LNCaP clone FGC (cell line): ENCODE measurements at regions not wholly inside any gene's neighbourhood (a gene's known extent, or its start where the extent isn't known, plus 50 kb on each side); places are given as distances from the start of the nearest gene placed in this dataset.

Experiments
- DNase-seq: peaks from one replicate; pipeline ENCODE4 v3.0.0-alpha.2; 2011; ENCODE audit warnings: low read depth
- H3K4me3 ChIP-seq: 2 replicates; pipeline ENCODE4 v1.5.1; 2011; ENCODE audit warnings: mild to moderate bottlenecking, low read depth, low read length, control low read depth
- CTCF ChIP-seq: IDR thresholded peaks from 2 replicates; pipeline ENCODE4 v1.5.1; 2012; ENCODE audit warnings: mild to moderate bottlenecking; ENCODE audit not compliant: control insufficient read depth, insufficient read depth; ENCODE audit errors: extremely low read depth

DNA sequence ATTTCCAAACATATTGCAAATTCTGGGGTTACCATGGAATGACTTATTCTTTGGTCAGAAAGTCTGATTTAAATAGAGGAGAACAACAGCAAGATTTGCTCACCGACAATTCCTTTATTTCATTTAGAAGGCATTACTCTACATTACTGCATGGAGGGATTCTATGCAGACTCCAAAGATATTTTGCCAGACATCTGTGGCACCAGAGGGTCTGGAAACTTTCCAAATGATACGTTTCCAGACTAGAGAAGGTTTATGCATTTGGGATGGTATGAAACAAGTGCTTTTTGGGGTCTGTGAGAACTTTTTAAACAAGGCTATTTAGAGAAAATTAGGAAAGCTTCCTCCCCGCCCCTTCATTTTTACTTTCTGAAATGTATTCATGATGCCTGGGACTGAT is 125.3 kb downstream of the SAMD9 start:
- DNase-seq, result no peak
- no peak overlapping the region for H3K4me3 ChIP-seq
- no peak for TF ChIP-seq CTCF

DNA sequence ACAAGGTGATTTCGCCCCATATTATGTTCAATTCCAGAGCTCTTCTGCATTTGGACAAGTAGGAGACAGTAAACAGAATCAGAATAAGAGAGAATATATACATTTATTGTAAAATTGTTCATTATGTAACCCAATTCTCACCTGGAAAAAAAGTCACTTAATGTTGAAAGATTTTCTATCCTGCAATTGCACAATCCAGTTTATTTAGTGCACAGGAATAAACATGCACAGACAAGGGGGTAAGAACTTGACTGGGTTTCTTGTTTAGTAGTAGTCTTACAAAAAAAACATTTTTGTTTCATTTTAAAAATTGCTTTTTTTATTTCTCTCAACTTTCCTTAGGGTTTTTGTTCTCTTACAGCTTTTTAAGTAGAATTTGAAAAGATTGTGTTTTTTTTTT is 126.6 kb downstream of the SAMD9 start:
- H3K4me3 ChIP-seq, result no peak overlapping the region
- DNase-seq, result no peak
- no peak for TF ChIP-seq CTCF

DNA sequence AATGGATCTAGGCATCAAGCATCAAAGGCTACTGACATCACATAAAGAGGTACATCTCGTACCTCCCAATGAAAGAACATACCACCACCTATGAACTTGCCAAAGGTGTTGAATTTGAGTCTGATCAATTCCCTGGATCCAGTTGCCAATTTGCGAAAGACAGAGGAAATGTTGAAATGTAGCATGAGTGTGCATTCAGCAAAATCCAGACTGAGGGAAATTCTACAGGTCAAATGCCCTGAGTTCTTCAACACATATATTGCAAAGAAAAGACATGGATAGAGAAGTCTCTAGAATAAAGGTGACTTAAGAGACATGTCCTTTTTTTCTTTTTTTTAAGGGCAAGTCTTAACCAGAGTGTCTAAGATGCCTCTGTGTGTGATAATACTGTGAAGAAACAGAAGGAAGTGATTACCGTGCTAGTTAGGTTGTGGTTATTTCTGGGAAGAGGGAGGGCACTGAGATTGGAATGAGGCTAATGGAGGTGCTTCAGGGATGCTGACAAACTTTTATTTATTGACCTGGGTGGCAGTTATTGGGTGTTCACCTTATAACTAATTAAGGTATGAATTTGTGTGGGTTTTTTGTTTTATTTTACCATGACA is 128.7 kb downstream of the SAMD9 start:
- no peak for DNase-seq
- no peak overlapping the region for H3K4me3 ChIP-seq
- no peak for TF ChIP-seq CTCF

- DNase-seq, result peak; percentile 26
- no peak overlapping the region for H3K4me3 ChIP-seq
- peak; percentile 43 for TF ChIP-seq CTCF
These were observed 129.7 kb downstream of the SAMD9 start for GRCh38 chr7:92988051-92988450.

DNA sequence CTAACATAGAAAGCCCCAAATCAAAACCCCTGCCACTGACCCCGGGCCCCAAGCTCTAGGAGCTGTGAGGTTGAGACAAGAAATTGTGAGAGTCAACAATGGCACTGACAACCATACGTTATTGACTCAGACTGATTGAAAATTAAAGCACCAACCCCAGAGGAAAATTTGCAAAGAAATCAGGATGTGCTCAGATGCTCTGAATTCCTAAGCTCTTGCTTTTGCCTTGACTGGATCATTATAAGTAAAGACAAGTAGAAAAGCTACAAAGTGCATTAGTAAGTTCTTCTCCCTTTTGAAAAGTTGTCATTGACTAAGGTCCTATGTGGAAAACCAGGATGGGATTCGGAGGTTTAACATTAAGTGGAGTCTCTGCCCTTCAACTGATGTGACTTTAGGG is 130.2 kb downstream of the SAMD9 start:
- DNase-seq, result no peak
- TF ChIP-seq CTCF, result no peak
- H3K4me3 ChIP-seq, result no peak overlapping the region

DNA sequence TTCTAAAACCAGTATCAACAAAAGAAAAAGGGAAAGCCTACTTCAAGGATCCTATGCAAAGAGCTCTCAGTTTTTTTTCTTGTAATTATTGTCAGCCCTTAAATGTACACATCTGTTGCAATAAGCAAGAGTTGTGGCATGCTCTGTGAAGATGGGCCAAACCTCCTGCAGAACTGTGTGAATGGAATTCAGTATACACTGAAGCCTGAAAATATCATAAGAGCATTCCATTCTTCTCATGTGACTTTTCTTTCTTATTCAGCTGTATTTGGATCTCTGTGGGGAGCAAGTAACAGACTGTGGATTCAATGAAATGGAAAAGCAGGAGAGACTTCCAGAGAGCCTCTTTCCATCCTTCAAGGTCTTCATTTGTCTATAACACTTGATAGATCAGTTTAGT is 130.7 kb downstream of the SAMD9 start:
- DNase-seq, result no peak
- H3K4me3 ChIP-seq, result no peak overlapping the region
- no peak for TF ChIP-seq CTCF

- no peak for TF ChIP-seq CTCF
- no peak for DNase-seq
- no peak overlapping the region for H3K4me3 ChIP-seq
These were observed 134.9 kb downstream of the SAMD9 start for GRCh38 chr7:92982928-92983327.
